ENCODE measurements at regions not wholly inside any gene's neighbourhood (a gene's known extent, or its start where the extent isn't known, plus 50 kb on each side); places are given as distances from the start of the nearest gene placed in this dataset.

DNA sequence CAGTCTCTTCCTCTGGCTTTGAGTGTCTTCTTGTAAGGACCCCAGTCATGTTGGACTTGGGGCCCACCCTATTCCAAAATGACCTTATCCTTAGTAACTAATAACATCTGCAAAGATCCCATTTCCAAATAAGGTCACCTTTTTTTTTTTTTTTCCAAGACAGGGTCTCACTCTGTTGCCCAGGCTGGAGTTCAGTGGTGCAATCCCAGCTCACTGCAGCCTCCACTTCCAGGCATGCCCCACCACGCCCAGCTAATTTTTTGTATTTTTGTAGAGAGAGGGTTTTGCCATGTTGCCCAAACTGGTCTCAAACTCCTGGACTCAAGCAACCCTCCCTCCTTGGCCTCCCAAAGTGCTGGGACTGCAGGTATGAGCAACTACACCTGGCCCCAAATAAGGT is 118.8 kb upstream of the GSE1 start:
- TF ChIP-seq FOXP2 (optimal IDR thresholded peaks at IDR 0.05; ENCODE audit: borderline replicate concordance, extremely low read depth, extremely low read length, insufficient read depth) (no peak), SIN3A (IDR thresholded peaks at IDR 0.05; ENCODE audit: borderline replicate concordance, insufficient read depth, low read length) (no peak), TAF1 (IDR thresholded peaks at IDR 0.05; ENCODE audit: borderline replicate concordance, insufficient read depth, low read length) (no peak), POLR2AphosphoS5 (IDR thresholded peaks at IDR 0.05; ENCODE audit: low read depth, low read length) (no peak), REST (IDR thresholded peaks at IDR 0.05; ENCODE audit: insufficient read depth in 1 of 2, low read depth in 2 of 2, low read length in 2 of 2) (no peak)

DNA sequence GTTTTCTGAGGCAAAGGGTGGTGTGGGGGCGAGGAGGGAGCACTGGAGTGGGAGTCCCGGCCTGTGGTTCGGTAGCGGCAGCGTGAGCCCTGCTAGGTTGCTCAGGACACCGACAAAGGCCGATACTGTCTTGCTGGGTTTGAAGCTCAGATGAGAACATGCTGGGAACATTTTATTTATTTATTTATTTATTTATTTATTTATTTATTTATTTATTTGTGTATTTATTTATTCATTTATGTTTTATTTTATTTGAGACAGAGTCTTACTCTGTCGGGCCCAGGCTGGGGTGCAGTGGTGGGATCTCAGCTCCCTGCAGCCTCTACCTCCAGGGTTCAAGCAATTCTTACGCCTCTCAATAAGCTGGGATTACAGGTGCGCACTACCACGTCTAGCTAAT is 117.9 kb upstream of the GSE1 start:
- TF ChIP-seq TAF1 (IDR thresholded peaks at IDR 0.05; ENCODE audit: borderline replicate concordance, insufficient read depth, low read length) (no peak), REST (IDR thresholded peaks at IDR 0.05; ENCODE audit: insufficient read depth in 1 of 2, low read depth in 2 of 2, low read length in 2 of 2) (no peak)

- TF ChIP-seq REST (IDR thresholded peaks at IDR 0.05; ENCODE audit: insufficient read depth in 1 of 2, low read depth in 2 of 2, low read length in 2 of 2) = no peak
- no peak for TF ChIP-seq POLR2AphosphoS5 (IDR thresholded peaks at IDR 0.05; ENCODE audit: low read depth, low read length)
- TF ChIP-seq SIN3A (IDR thresholded peaks at IDR 0.05; ENCODE audit: borderline replicate concordance, insufficient read depth, low read length) = no peak
- TF ChIP-seq TAF1 (IDR thresholded peaks at IDR 0.05; ENCODE audit: borderline replicate concordance, insufficient read depth, low read length) = no peak
- TF ChIP-seq FOXP2 (optimal IDR thresholded peaks at IDR 0.05; ENCODE audit: borderline replicate concordance, extremely low read depth, extremely low read length, insufficient read depth) = no peak
Observed at GRCh38 chr16:85495823-85496538, 117.1 kb upstream of the GSE1 start.

- TF ChIP-seq FOXP2 (optimal IDR thresholded peaks at IDR 0.05; ENCODE audit: borderline replicate concordance, extremely low read depth, extremely low read length, insufficient read depth) = no peak
- no peak for TF ChIP-seq TAF1 (IDR thresholded peaks at IDR 0.05; ENCODE audit: borderline replicate concordance, insufficient read depth, low read length)
- TF ChIP-seq REST (IDR thresholded peaks at IDR 0.05; ENCODE audit: insufficient read depth in 1 of 2, low read depth in 2 of 2, low read length in 2 of 2) = no peak
- TF ChIP-seq POLR2AphosphoS5 (IDR thresholded peaks at IDR 0.05; ENCODE audit: low read depth, low read length) = no peak
- no peak for TF ChIP-seq SIN3A (IDR thresholded peaks at IDR 0.05; ENCODE audit: borderline replicate concordance, insufficient read depth, low read length)
Observed at GRCh38 chr16:85497622-85498314, 115.4 kb upstream of the GSE1 start.
